Nephron progenitor cell (in vitro differentiated cells): ENCODE measurements at regions not wholly inside any gene's neighbourhood (a gene's known extent, or its start where the extent isn't known, plus 50 kb on each side); places are given as distances from the start of the nearest gene placed in this dataset.

Source experiments
- DNase-seq: peaks from one replicate; pipeline ENCODE4 v3.0.0; 2021
- H3K27ac Mint-ChIP-seq: 2 replicates; pipeline ENCODE4 v1.8.0; 2021; ENCODE audit warnings: mild to moderate bottlenecking, moderate library complexity, mixed read lengths
- H3K27me3 Mint-ChIP-seq: 2 replicates; pipeline ENCODE4 v1.8.0; 2021; ENCODE audit warnings: mild to moderate bottlenecking, low read depth, mixed read lengths; ENCODE audit not compliant: poor library complexity
- H3K36me3 Mint-ChIP-seq: 2 replicates; pipeline ENCODE4 v1.8.0; 2021; ENCODE audit warnings: low read depth, mixed read lengths
- H3K4me1 Mint-ChIP-seq: 2 replicates; pipeline ENCODE4 v1.8.0; 2021; ENCODE audit warnings: mixed read lengths
- H3K4me3 Mint-ChIP-seq: 2 replicates; pipeline ENCODE4 v1.8.0; 2021; ENCODE audit warnings: mild to moderate bottlenecking, moderate library complexity, mixed read lengths
- H3K9me3 Mint-ChIP-seq: 2 replicates; pipeline ENCODE4 v1.8.0; 2021; ENCODE audit warnings: mild to moderate bottlenecking, moderate library complexity, mixed read lengths
- CTCF ChIP-seq: fragments of 200-600 bp; sonication (generic); IDR thresholded peaks from 2 replicates; pipeline ENCODE4 v1.5.0; 2021; ENCODE audit warnings: antibody characterized with exemption

- no peak for DNase-seq
- H3K27ac Mint-ChIP-seq: no peak overlapping the region
- no peaks in the 10 kb centered on the region for H3K27me3 Mint-ChIP-seq
- H3K4me1 Mint-ChIP-seq: peaks cover 15% of the 10 kb centered on the region
- no peaks in the 10 kb centered on the region for H3K9me3 Mint-ChIP-seq
- no peak for TF ChIP-seq CTCF
- H3K4me3 Mint-ChIP-seq: no peak overlapping the region
- no peaks in the 10 kb centered on the region for H3K36me3 Mint-ChIP-seq
Measured at GRCh38 chr13:107208889-107209288, 641.0 kb upstream of the ARGLU1 start.

GRCh38 chr13:107205318-107206104, 637.6 kb upstream of the ARGLU1 start:
- Mint-ChIP-seq H3K27me3 (no peaks in the 10 kb centered on the region), H3K27ac (no peak overlapping the region), H3K4me3 (no peak overlapping the region), H3K36me3 (no peaks in the 10 kb centered on the region), H3K4me1 (peaks cover 14% of the 10 kb centered on the region), H3K9me3 (no peaks in the 10 kb centered on the region)
- DNase-seq: peak; percentile 87
- peak; percentile 100 for TF ChIP-seq CTCF

GRCh38 chr13:107203146-107203847, 635.4 kb upstream of the ARGLU1 start:
- no peaks in the 10 kb centered on the region for H3K36me3 Mint-ChIP-seq
- no peaks in the 10 kb centered on the region for H3K9me3 Mint-ChIP-seq
- peak; percentile 51 for TF ChIP-seq CTCF
- H3K4me1 Mint-ChIP-seq: peaks cover 10% of the 10 kb centered on the region
- H3K4me3 Mint-ChIP-seq: no peak overlapping the region
- peak; percentile 30 for DNase-seq
- H3K27me3 Mint-ChIP-seq: peaks cover 5% of the 10 kb centered on the region
- no peak overlapping the region for H3K27ac Mint-ChIP-seq

- Mint-ChIP-seq H3K4me1 (peaks cover 10% of the 10 kb centered on the region), H3K27me3 (peaks cover 5% of the 10 kb centered on the region), H3K4me3 (no peak overlapping the region), H3K27ac (no peak overlapping the region), H3K9me3 (no peaks in the 10 kb centered on the region), H3K36me3 (no peaks in the 10 kb centered on the region)
- no peak for TF ChIP-seq CTCF
- no peak for DNase-seq
Measured at GRCh38 chr13:107202371-107203023, 634.6 kb upstream of the ARGLU1 start.

GRCh38 chr13:107200491-107200890, 632.6 kb upstream of the ARGLU1 start:
- no peak for TF ChIP-seq CTCF

More at GRCh38 chr13:107200491-107200890, 632.6 kb upstream of the ARGLU1 start:
- Mint-ChIP-seq H3K4me1 (peaks cover 8% of the 10 kb centered on the region), H3K36me3 (no peaks in the 10 kb centered on the region), H3K4me3 (no peak overlapping the region), H3K27me3 (peaks cover 8% of the 10 kb centered on the region), H3K9me3 (no peaks in the 10 kb centered on the region), H3K27ac (no peak overlapping the region)
- DNase-seq: no peak
